Suprapubic skin (tissue), 4 donors: ENCODE measurements at regions not wholly inside any gene's neighbourhood (a gene's known extent, or its start where the extent isn't known, plus 50 kb on each side); places are given as distances from the start of the nearest gene placed in this dataset.

Experiments
- CTCF ChIP-seq, 2 donors: fragments of 200-600 bp in 1 of 2; fragments of 450-650 bp in 1 of 2; sonication (generic) in 1 of 2; IDR thresholded peaks; one replicate each; pipeline ENCODE4 v1.5.1; 2016 to 2019; ENCODE audit warnings: antibody characterized with exemption in 2 of 2, mild to moderate bottlenecking in 1 of 2, moderate library complexity in 1 of 2
- EP300 ChIP-seq: sonication (generic); formaldehyde crosslinking; IDR thresholded peaks from one replicate; pipeline ENCODE4 v1.6.1; 2017; ENCODE audit warnings: antibody characterized with exemption
- POLR2A ChIP-seq, 2 donors: fragments of 450-650 bp; IDR thresholded peaks; one replicate each; pipeline ENCODE4 v1.6.1; 2017; ENCODE audit warnings: antibody characterized with exemption in 2 of 2, mild to moderate bottlenecking in 2 of 2, moderate library complexity in 2 of 2
- POLR2AphosphoS5 ChIP-seq, 3 donors: sonication (generic); formaldehyde crosslinking; IDR thresholded peaks; one replicate each; pipeline ENCODE4 v1.6.1; 2017; ENCODE audit warnings: antibody characterized with exemption in 3 of 3

GRCh38 chr10:55943403-55943802, 417.7 kb downstream of the ZWINT start:
- no peak for TF ChIP-seq CTCF (IDR thresholded peaks at IDR 0.05)
- no peak for TF ChIP-seq POLR2A (IDR thresholded peaks at IDR 0.05)
- no peak for TF ChIP-seq EP300
- TF ChIP-seq POLR2AphosphoS5 (IDR thresholded peaks at IDR 0.05), result no peak
